DOHH2 (cell line): ENCODE measurements at regions not wholly inside any gene's neighbourhood (a gene's known extent, or its start where the extent isn't known, plus 50 kb on each side); places are given as distances from the start of the nearest gene placed in this dataset.

Source experiments
- EZH2phosphoT487 ChIP-seq: fragments of 200-600 bp; sonication (generic); IDR thresholded peaks from 2 replicates; pipeline ENCODE4 v1.6.1; 2017; ENCODE audit warnings: borderline replicate concordance, mild to moderate bottlenecking, antibody characterized with exemption, low read length, moderate library complexity, mixed read lengths
- TF ChIP-seq, protein P1 (sequence below): fragments of 200-600 bp; sonication (generic); IDR thresholded peaks from one replicate; pipeline ENCODE4 v1.5.1; 2014; ENCODE audit warnings: antibody characterized with exemption, mild to moderate bottlenecking, low read depth, low read length; ENCODE audit not compliant: poor library complexity, severe bottlenecking

DNA sequence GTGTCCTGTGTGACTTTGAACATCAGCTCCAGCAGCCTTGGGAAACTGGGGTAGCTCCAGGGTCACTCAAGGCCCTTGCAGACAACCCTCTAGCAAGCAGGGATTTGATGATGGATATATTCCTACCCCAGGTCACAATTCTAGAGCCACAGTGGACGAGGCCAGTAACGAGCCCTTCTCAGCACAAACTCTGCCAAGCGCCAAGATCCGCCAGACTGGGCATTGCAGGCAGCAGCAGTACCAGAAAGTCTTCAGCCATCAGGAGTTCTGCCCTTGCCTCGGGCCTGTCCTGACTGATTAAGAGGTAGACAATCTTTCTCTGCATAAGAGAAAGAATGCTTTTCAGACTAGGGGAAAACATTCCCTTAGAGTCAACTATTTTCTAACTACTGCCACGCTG is 259.1 kb downstream of the FBXO15 start:
- TF ChIP-seq, protein P1, sequence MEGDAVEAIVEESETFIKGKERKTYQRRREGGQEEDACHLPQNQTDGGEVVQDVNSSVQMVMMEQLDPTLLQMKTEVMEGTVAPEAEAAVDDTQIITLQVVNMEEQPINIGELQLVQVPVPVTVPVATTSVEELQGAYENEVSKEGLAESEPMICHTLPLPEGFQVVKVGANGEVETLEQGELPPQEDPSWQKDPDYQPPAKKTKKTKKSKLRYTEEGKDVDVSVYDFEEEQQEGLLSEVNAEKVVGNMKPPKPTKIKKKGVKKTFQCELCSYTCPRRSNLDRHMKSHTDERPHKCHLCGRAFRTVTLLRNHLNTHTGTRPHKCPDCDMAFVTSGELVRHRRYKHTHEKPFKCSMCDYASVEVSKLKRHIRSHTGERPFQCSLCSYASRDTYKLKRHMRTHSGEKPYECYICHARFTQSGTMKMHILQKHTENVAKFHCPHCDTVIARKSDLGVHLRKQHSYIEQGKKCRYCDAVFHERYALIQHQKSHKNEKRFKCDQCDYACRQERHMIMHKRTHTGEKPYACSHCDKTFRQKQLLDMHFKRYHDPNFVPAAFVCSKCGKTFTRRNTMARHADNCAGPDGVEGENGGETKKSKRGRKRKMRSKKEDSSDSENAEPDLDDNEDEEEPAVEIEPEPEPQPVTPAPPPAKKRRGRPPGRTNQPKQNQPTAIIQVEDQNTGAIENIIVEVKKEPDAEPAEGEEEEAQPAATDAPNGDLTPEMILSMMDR, result no peak
- no peak for TF ChIP-seq EZH2phosphoT487
